ENCODE measurements at regions not wholly inside any gene's neighbourhood (a gene's known extent, or its start where the extent isn't known, plus 50 kb on each side); places are given as distances from the start of the nearest gene placed in this dataset.

DNA sequence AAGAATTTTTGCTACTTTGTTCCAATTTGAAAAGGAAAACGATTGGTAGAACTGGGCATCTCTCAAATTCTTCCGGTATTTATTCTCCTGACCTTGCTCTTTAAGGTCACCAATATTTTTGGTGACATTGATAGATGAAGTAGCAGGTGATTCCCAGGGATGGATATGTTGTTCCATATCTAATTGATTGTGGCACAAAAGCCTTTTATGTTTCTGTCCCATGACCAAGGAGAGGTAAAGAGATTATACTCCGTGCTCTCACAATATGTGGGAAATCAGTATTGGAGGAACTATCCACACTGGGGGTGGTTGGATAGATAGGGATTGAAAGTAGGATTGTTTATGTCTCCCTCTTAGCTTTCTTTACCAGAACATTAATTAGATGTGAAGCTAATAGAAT is 61.7 kb upstream of the LRIG3 start:
- no peak for DNase-seq (ENCODE audit: low spot score)
- TF ChIP-seq, protein P1, sequence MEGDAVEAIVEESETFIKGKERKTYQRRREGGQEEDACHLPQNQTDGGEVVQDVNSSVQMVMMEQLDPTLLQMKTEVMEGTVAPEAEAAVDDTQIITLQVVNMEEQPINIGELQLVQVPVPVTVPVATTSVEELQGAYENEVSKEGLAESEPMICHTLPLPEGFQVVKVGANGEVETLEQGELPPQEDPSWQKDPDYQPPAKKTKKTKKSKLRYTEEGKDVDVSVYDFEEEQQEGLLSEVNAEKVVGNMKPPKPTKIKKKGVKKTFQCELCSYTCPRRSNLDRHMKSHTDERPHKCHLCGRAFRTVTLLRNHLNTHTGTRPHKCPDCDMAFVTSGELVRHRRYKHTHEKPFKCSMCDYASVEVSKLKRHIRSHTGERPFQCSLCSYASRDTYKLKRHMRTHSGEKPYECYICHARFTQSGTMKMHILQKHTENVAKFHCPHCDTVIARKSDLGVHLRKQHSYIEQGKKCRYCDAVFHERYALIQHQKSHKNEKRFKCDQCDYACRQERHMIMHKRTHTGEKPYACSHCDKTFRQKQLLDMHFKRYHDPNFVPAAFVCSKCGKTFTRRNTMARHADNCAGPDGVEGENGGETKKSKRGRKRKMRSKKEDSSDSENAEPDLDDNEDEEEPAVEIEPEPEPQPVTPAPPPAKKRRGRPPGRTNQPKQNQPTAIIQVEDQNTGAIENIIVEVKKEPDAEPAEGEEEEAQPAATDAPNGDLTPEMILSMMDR (conservative IDR thresholded peaks at IDR 0.05; ENCODE audit: low read depth, low read length) = no peak
- TF ChIP-seq EZH2 (IDR thresholded peaks at IDR 0.05; ENCODE audit: borderline replicate concordance, low read depth, low read length, poor library complexity, severe bottlenecking) = no peak
- Histone ChIP-seq H3K27ac (ENCODE audit: low read depth, low read length, poor library complexity, severe bottlenecking) (no peak overlapping the region), H3K9me3 (ENCODE audit: low read depth, low read length, poor library complexity, severe bottlenecking) (no peaks in the 10 kb centered on the region), H3K36me3 (ENCODE audit: insufficient read depth, low read length, poor library complexity, severe bottlenecking) (no peaks in the 10 kb centered on the region), H3K4me3 (ENCODE audit: low read depth, low read length, poor library complexity, severe bottlenecking) (no peak overlapping the region), H3K27me3 (replicated peaks; ENCODE audit: insufficient read depth, low read depth, low read length, poor library complexity) (no peaks in the 10 kb centered on the region), H3K4me1 (ENCODE audit: insufficient read depth, low read length, poor library complexity, severe bottlenecking) (no peaks in the 10 kb centered on the region)
- ChIA-PET CTCF (no interaction called here), POLR2A (ENCODE audit: low non-redundant PET) (no interaction called here)
- no TSS peak for BruUV-seq (replicated peaks)
- intact Hi-C loops (cut with micrococcal nuclease; ENCODE audit: unreplicated experiment) = no loop called here

DNA sequence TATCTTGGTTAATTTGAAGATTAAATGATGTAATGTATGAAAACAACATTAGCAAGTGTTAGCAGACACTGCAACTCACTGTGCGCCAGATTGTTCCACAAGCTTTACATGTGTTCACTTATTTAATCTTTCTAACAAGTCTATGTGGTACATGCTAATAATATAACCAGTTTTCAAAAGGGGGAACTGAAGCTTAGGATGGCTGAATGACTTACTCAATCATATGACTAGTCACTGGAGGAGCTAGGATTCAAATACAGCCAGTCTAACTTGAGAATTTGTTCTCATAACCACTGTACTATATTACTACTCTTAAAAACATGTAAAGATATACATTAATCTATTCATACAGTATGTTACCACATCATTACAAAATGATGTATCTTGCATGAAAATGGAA is 60.5 kb upstream of the LRIG3 start:
- Histone ChIP-seq H3K36me3 (ENCODE audit: insufficient read depth, low read length, poor library complexity, severe bottlenecking) (no peaks in the 10 kb centered on the region), H3K4me1 (ENCODE audit: insufficient read depth, low read length, poor library complexity, severe bottlenecking) (no peaks in the 10 kb centered on the region), H3K4me3 (ENCODE audit: low read depth, low read length, poor library complexity, severe bottlenecking) (no peak overlapping the region), H3K27ac (ENCODE audit: low read depth, low read length, poor library complexity, severe bottlenecking) (no peak overlapping the region), H3K9me3 (ENCODE audit: low read depth, low read length, poor library complexity, severe bottlenecking) (no peaks in the 10 kb centered on the region), H3K27me3 (replicated peaks; ENCODE audit: insufficient read depth, low read depth, low read length, poor library complexity) (no peaks in the 10 kb centered on the region)
- TF ChIP-seq EZH2 (IDR thresholded peaks at IDR 0.05; ENCODE audit: borderline replicate concordance, low read depth, low read length, poor library complexity, severe bottlenecking) = no peak
- TF ChIP-seq, protein P1 (conservative IDR thresholded peaks at IDR 0.05; ENCODE audit: low read depth, low read length) = no peak
- intact Hi-C loops (cut with micrococcal nuclease; ENCODE audit: unreplicated experiment) = no loop called here
- POLR2A ChIA-PET (ENCODE audit: low non-redundant PET) = no interaction called here
- CTCF ChIA-PET = no interaction called here
- no TSS peak for BruUV-seq (replicated peaks)
- DNase-seq (ENCODE audit: low spot score) = no peak

DNA sequence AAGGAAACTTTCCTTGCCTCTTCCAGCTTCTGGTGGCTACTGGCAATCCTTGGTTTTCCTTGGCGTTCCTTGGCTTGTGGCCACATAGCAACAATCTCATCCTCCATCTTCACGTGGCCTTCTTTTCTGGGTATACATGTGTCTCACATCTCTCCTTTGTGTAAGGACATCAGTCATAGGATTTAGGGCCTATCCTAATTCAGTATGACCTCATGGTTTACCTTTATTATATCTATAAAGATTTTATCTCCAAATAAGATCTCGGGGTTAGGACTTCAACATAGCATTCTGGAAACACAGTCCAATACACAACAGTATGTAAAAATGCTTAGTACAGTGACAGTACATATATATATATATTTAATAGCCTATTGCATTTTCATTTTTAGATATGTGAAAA is 58.4 kb upstream of the LRIG3 start:
- TF ChIP-seq, protein P1 (conservative IDR thresholded peaks at IDR 0.05; ENCODE audit: low read depth, low read length) = no peak
- Histone ChIP-seq H3K4me3 (ENCODE audit: low read depth, low read length, poor library complexity, severe bottlenecking) (no peak overlapping the region), H3K36me3 (ENCODE audit: insufficient read depth, low read length, poor library complexity, severe bottlenecking) (no peaks in the 10 kb centered on the region), H3K4me1 (ENCODE audit: insufficient read depth, low read length, poor library complexity, severe bottlenecking) (no peaks in the 10 kb centered on the region), H3K27me3 (replicated peaks; ENCODE audit: insufficient read depth, low read depth, low read length, poor library complexity) (no peaks in the 10 kb centered on the region), H3K27ac (ENCODE audit: low read depth, low read length, poor library complexity, severe bottlenecking) (no peak overlapping the region), H3K9me3 (ENCODE audit: low read depth, low read length, poor library complexity, severe bottlenecking) (no peaks in the 10 kb centered on the region)
- ChIA-PET CTCF (no interaction called here), POLR2A (ENCODE audit: low non-redundant PET) (no interaction called here)
- no TSS peak for BruUV-seq (replicated peaks)
- no peak for DNase-seq (ENCODE audit: low spot score)
- intact Hi-C loops (cut with micrococcal nuclease; ENCODE audit: unreplicated experiment) = no loop called here
